HUES64 (cell line): ENCODE measurements at regions not wholly inside any gene's neighbourhood (a gene's known extent, or its start where the extent isn't known, plus 50 kb on each side); places are given as distances from the start of the nearest gene placed in this dataset.

Source experiments
- H3K27ac ChIP-seq: 2 replicates; pipeline ENCODE4 v1.7.0; 2013; ENCODE audit warnings: low read depth, low read length, inconsistent platforms
- H3K27me3 ChIP-seq: 2 replicates; pipeline ENCODE4 v1.6.1; 2013; ENCODE audit warnings: mild to moderate bottlenecking, low read length; ENCODE audit not compliant: insufficient read depth
- H3K36me3 ChIP-seq: 2 replicates; pipeline ENCODE4 v1.6.1; 2013; ENCODE audit warnings: mild to moderate bottlenecking, low read length; ENCODE audit not compliant: insufficient read depth
- H3K4me1 ChIP-seq: 2 replicates; pipeline ENCODE4 v1.6.1; 2013; ENCODE audit warnings: mild to moderate bottlenecking, low read length, moderate library complexity; ENCODE audit not compliant: insufficient read depth
- H3K4me3 ChIP-seq: 2 replicates; pipeline ENCODE4 v1.5.1; 2013; ENCODE audit warnings: mild to moderate bottlenecking, low read length, moderate library complexity
- H3K9ac ChIP-seq: 2 replicates; pipeline ENCODE4 v1.6.1; 2013; ENCODE audit warnings: mild to moderate bottlenecking, low read depth, low read length
- H3K9me3 ChIP-seq: 2 replicates; pipeline ENCODE4 v1.6.1; 2013; ENCODE audit warnings: low read depth, low read length; ENCODE audit not compliant: insufficient read depth
- WGBS: fragments of 150-250, 120-280 bp; methylation state at CpG from one replicate; pipeline ENCODE4 v1.1.7; 2013; ENCODE audit warnings: missing lambda C conversion rate; 5-methylcytosine and 5-hydroxymethylcytosine counted together

DNA sequence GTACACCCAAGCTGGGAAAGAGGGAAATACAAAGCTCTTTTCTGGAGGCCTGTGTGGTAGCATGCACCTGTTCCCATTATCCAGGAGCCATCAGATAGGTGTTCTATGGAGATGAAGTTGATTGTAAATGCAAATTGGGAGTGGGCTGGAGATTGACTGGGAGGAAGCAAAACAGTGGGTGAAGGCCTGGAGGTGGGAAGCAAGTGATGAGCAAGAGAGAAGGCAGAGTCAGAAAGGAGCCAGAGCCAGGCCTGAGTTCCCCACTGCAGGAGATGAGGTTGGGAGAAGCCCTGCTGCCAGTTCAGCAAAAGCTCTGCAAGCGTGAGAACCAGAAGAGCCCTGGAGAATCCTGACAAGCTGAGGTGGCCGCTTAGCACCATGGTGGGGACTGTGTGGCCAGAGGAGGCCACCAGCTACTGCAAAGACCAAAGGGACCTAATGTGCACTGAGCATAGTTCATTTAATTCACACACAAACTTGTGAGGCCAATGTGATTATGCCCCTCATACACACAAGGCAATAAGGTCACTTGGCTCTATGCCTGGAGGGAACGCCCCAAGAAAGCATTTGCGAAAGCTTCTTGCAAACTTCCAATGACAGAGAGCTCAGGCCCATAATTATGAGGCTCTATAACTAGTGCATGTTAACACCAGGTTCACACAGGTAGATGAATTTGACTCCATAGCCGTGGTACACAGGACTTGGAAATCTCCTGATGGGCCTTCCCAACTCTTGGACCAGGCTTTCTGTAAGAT lies 73.0 kb upstream of the GRIK3 start:
- Histone ChIP-seq H3K27me3 (no peaks in the 10 kb centered on the region), H3K4me1 (no peaks in the 10 kb centered on the region), H3K27ac (no peak overlapping the region), H3K9me3 (no peaks in the 10 kb centered on the region), H3K9ac (no peak overlapping the region), H3K36me3 (no peaks in the 10 kb centered on the region), H3K4me3 (no peak overlapping the region)
- WGBS, result 93% methylated on average over 5 of the region's 5 CpGs

DNA sequence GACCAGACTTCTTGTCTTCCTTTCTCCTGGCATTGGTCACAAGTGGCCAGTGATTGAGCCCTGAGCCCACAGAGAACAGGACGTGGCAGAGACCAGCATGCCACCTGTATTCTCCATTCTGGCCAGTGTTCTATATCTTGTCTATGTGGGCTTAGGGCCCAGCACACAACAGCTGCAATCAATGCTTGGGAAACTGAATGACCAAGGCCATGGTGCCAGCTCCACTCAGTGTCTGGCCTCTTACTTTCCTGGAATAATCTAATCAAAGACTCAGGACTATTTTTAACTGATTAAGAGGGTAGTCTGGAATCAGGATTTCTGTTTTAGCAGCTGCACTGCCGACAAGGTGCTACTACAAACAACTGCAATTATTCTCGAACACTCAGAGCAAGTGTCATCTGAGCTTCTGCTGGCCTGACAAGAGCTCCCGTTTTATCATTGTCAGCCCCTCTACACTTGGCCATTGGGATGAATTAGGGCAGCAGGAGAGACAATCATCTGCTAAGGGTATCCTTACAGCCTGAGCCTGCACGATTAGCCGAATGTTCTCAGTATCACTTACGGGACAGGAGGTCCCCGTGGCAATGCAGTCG lies 74.4 kb upstream of the GRIK3 start:
- WGBS, result 94% methylated on average over 9 of the region's 9 CpGs
- no peak overlapping the region for H3K27ac ChIP-seq
- H3K36me3 ChIP-seq, result no peaks in the 10 kb centered on the region
- no peak overlapping the region for H3K9ac ChIP-seq
- no peaks in the 10 kb centered on the region for H3K4me1 ChIP-seq
- H3K4me3 ChIP-seq, result no peak overlapping the region
- no peaks in the 10 kb centered on the region for H3K27me3 ChIP-seq
- no peaks in the 10 kb centered on the region for H3K9me3 ChIP-seq

DNA sequence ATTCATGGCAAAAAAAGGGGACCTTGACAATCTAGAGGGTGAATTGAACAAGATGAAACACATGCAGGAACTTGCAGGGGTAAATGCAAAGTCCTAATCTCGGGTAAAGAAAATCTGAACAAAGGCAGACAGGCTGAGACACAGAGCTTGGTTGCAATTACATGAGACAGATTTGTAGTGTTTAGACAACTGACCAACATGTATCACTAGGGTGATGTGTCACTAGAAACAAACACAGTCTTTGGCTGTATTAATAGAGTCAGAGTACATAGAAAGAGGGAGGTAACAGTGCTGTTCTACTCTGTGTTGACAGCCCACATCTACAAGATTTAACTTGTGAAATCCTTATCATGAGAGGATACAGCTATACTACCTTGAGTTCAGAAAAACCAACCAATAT lies 78.1 kb upstream of the GRIK3 start:
- H3K9ac ChIP-seq, result no peak overlapping the region
- no peaks in the 10 kb centered on the region for H3K36me3 ChIP-seq
- no peak overlapping the region for H3K4me3 ChIP-seq
- H3K9me3 ChIP-seq, result no peaks in the 10 kb centered on the region
- H3K4me1 ChIP-seq, result no peaks in the 10 kb centered on the region
- no peaks in the 10 kb centered on the region for H3K27me3 ChIP-seq
- no peak overlapping the region for H3K27ac ChIP-seq
- 85% methylated on average over 1 of the region's 1 CpG for WGBS

DNA sequence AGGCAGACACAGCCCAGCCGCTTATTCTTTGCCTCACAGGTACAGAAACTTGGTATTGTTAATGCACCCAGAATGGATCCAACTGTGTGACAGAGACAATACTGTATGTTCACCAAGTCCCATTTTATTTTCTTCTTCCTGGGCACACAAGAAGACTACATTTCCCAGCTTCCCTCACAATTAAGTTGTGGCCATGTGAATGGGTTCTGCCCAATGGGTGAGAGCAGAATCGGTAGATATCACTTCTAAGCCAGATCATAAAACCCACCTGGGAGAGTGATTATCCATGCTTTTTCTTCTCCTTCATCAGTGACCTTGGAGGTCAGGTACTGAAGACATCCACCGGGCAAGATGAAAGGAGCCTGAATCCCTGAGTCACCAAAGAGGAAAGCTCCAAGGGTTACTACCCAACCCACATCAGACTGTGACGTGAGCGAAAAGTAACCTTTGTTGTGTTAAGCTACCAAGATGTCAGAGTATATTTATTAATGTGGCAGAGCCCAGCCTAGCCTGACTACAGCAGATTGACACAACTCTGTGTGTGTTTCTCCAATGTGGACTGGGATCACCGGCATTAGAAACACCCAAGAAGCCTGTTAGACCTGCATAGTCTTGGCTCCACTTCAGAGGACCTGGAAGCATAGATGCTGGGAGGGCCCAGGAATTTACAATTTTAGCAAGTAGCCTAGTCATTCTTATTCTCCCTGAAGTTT lies 79.1 kb upstream of the GRIK3 start:
- H3K4me1 ChIP-seq, result no peaks in the 10 kb centered on the region
- no peaks in the 10 kb centered on the region for H3K36me3 ChIP-seq
- H3K9ac ChIP-seq, result no peak overlapping the region
- no peak overlapping the region for H3K4me3 ChIP-seq
- H3K9me3 ChIP-seq, result no peaks in the 10 kb centered on the region
- H3K27ac ChIP-seq, result no peak overlapping the region
- 97% methylated on average over 6 of the region's 6 CpGs for WGBS
- H3K27me3 ChIP-seq, result no peaks in the 10 kb centered on the region

DNA sequence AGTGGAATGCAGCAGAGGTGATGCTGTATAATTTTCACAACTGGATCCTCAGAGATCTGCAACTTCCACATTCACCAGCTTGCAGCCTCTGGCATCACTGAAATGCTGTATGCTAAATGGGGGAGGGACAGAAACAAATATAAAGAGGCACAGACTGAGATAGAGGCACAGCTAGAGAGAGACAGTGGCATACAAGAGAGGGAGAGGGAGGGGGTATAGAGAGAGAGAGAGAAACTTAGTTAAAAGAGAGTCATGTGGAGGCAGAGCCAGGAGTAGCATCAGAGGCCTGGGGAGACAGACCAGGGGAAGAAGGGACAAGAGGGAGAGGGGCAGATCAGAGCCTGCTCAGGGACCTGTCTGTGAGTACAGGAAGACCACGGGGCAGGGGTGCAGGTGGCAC lies 84.5 kb upstream of the GRIK3 start:
- no peaks in the 10 kb centered on the region for H3K27me3 ChIP-seq
- 71% methylated on average over 1 of the region's 1 CpG for WGBS
- H3K4me1 ChIP-seq, result no peaks in the 10 kb centered on the region
- H3K36me3 ChIP-seq, result no peaks in the 10 kb centered on the region
- H3K9ac ChIP-seq, result no peak overlapping the region
- H3K27ac ChIP-seq, result no peak overlapping the region
- H3K4me3 ChIP-seq, result no peak overlapping the region
- H3K9me3 ChIP-seq, result no peaks in the 10 kb centered on the region

DNA sequence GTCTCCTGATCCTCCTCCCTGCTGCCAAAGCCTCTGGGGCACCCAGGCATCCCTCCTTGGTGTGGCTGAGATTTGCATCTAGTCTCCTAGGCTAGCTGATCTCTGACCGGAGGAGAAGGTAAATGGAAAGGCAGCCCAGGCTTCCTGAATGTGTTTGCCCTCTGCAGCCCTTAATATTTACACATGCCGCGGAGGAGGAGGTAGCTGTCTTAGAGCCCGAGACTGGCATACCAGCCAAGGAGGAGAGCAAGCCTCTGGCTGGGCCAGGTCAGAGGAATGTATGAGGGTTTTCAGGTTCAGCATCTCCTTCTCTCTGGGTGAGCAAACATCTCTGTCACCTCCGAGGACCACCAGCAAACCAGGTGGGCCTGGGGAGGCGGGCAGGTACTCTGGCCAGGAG lies 86.0 kb upstream of the GRIK3 start:
- no peak overlapping the region for H3K27ac ChIP-seq
- no peaks in the 10 kb centered on the region for H3K36me3 ChIP-seq
- H3K9ac ChIP-seq, result no peak overlapping the region
- no peaks in the 10 kb centered on the region for H3K9me3 ChIP-seq
- no peaks in the 10 kb centered on the region for H3K4me1 ChIP-seq
- no peak overlapping the region for H3K4me3 ChIP-seq
- H3K27me3 ChIP-seq, result no peaks in the 10 kb centered on the region
- 95% methylated on average over 6 of the region's 6 CpGs for WGBS

DNA sequence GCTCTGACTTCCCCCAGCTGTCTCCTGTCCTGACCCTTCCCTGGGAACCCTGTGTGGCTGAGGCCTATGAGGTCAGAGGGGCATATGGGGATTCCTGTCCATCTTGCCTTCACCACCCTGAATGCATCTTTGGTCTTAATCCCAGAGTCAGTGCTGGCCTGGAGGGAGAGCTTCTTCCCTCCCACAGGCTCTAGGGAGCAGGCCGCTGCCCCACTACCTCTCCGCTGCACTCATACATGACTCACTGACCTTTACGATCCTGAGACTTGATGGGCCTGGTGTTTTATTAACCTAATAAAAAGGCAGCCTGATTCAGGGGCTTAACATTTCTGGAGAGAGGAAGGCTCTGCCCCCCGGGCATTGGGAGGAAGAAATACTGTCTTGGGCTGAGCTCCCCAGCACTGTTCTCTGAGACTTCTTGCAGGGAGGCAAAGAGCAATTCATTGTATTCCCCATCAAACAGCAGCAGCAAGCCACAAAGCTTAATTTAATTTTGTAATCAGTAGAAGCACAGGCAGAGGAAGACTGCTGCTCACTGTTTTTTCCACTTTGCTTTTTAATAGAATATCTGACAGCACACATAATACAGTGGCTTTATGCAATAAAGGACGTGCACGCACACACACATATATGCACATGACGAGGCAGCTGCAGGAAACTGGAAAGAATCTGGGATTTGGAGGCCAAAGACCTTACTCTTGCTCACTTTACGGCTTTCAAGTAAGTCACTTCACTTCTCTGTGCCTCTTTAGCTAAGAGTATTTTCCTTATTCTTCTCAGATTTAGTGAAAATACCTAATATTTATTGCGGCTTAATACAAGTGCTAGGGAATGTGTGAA lies 89.2 kb upstream of the GRIK3 start:
- Histone ChIP-seq H3K9ac (no peak overlapping the region), H3K4me3 (no peak overlapping the region)
- WGBS, result 82% methylated on average over 8 of the region's 9 CpGs

DNA sequence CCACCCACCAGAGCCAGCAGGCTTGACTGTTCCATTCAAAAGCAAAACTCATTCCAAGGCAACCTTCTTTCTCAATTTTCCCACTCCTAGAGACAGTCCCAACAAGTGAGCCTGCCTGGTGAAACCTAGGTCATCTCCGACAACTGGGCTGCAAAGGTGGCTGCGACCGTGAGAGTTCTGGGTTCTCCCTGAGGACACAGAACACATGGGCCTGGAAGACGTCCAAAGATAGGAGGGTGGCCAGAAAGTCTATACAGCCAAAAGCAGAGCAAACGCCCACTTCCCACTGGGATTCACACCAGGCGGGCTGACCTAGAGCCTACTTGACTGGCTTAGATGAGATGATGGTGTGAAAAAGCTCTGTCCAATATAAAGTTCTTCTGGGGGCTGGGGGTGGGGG lies 90.2 kb upstream of the GRIK3 start:
- Histone ChIP-seq H3K4me1 (no peaks in the 10 kb centered on the region), H3K27ac (no peak overlapping the region), H3K9ac (no peak overlapping the region), H3K4me3 (no peak overlapping the region), H3K9me3 (no peaks in the 10 kb centered on the region), H3K27me3 (no peaks in the 10 kb centered on the region), H3K36me3 (no peaks in the 10 kb centered on the region)
- WGBS, result 92% methylated on average over 6 of the region's 6 CpGs

More for the DNA sequence above, 89.2 kb upstream of the GRIK3 start:
- H3K27me3 ChIP-seq, result no peaks in the 10 kb centered on the region
- no peak overlapping the region for H3K27ac ChIP-seq
- no peaks in the 10 kb centered on the region for H3K4me1 ChIP-seq
- no peaks in the 10 kb centered on the region for H3K9me3 ChIP-seq
- no peaks in the 10 kb centered on the region for H3K36me3 ChIP-seq

DNA sequence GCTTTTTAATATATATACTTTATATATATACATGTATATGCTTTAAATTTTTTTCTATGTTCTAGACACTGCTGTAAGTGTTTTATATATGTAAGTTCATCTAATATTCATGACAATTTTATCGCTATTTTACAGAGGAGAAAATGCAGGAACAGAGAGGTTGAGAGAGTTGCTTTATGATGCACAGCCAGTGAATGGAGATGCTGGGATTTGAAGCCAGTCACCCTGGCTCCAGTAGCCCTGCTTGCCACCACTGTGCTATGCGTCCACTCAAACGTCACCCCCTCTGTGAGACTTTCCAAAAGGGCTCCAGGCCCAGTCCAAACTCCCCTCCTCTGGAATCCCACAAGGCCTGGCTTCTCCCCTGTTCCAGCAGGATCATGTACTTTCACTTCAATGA lies 91.0 kb upstream of the GRIK3 start:
- H3K27ac ChIP-seq, result no peak overlapping the region
- no peaks in the 10 kb centered on the region for H3K4me1 ChIP-seq
- H3K36me3 ChIP-seq, result no peaks in the 10 kb centered on the region
- 91% methylated on average over 3 of the region's 3 CpGs for WGBS
- no peaks in the 10 kb centered on the region for H3K27me3 ChIP-seq
- no peak overlapping the region for H3K4me3 ChIP-seq
- H3K9ac ChIP-seq, result no peak overlapping the region
- no peaks in the 10 kb centered on the region for H3K9me3 ChIP-seq

DNA sequence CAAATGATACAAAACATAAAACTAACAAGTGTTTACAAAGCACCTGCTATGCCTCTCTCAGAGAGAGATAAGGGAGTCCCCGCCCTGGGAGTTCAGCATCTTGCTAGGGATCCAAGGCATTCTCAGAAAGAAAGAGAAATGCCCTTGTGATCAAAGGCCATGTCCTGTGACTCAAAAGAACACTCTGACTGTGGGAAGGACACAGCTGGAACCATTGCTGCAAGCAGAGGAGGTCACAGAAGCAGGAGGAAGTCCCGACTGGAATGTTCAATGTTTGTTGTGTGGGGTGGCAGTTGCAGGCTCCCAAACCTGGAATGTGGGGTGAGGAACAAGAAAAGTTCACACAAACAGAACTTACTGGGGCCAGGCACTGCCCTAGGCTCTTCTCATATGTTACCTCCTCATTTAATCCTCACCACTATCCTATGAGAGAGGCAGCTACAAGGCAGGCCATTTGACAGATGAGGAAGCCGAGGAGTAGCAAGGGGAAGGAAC lies 93.0 kb upstream of the GRIK3 start:
- Histone ChIP-seq H3K27me3 (no peaks in the 10 kb centered on the region), H3K9me3 (no peaks in the 10 kb centered on the region), H3K36me3 (no peaks in the 10 kb centered on the region), H3K27ac (no peak overlapping the region), H3K4me1 (no peaks in the 10 kb centered on the region), H3K4me3 (no peak overlapping the region), H3K9ac (no peak overlapping the region)
- WGBS, result 82% methylated on average over 3 of the region's 3 CpGs

DNA sequence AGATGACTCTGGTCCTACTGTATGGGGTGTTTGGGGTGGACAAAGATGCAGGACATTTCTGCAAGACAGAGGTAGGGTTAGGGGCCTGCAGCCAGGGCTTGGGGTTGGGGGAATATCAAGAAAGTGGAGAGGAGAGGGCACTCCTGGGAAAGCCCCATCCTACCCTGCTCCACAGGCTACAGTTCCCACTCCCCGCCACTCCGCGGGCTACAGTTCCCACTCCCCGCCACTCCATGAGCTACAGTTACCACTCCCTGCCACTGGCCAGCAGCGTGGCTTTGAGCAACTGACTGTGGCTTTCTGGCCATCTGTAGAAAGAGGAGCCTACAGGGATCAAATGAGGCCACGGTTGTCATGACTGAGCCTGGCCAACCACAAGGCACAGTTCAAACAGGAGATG lies 93.8 kb upstream of the GRIK3 start:
- no peaks in the 10 kb centered on the region for H3K4me1 ChIP-seq
- H3K36me3 ChIP-seq, result no peaks in the 10 kb centered on the region
- no peaks in the 10 kb centered on the region for H3K27me3 ChIP-seq
- no peak overlapping the region for H3K27ac ChIP-seq
- H3K4me3 ChIP-seq, result no peak overlapping the region
- H3K9me3 ChIP-seq, result no peaks in the 10 kb centered on the region
- H3K9ac ChIP-seq, result no peak overlapping the region
- 91% methylated on average over 6 of the region's 6 CpGs for WGBS
